Hepatocyte (in vitro differentiated cells): ENCODE measurements at regions not wholly inside any gene's neighbourhood (a gene's known extent, or its start where the extent isn't known, plus 50 kb on each side); places are given as distances from the start of the nearest gene placed in this dataset.

Source experiments
- DNase-seq: peaks from one replicate; pipeline ENCODE4 v3.0.0-alpha.2; 2016; ENCODE audit warnings: low spot score
- H2AFZ ChIP-seq: fragments of 200-600 bp; sonication (generic); 2 replicates; pipeline ENCODE4 v1.6.0; 2016; ENCODE audit warnings: antibody characterized with exemption, mild to moderate bottlenecking
- H3K27ac ChIP-seq: fragments of 200-600 bp; sonication (generic); 2 replicates; pipeline ENCODE4 v1.5.1; 2016; ENCODE audit warnings: mild to moderate bottlenecking
- H3K27me3 ChIP-seq: fragments of 200-600 bp; sonication (generic); 2 replicates; pipeline ENCODE4 v1.6.1; 2016
- H3K36me3 ChIP-seq: fragments of 200-600 bp; sonication (generic); replicated peaks from 2 replicates; pipeline ENCODE4 v1.5.1; 2016; ENCODE audit warnings: low read depth; ENCODE audit not compliant: insufficient read depth
- H3K4me1 ChIP-seq: fragments of 200-600 bp; sonication (generic); 2 replicates; pipeline ENCODE4 v1.5.1; 2016; ENCODE audit warnings: mild to moderate bottlenecking, moderate library complexity; ENCODE audit not compliant: insufficient read depth
- H3K4me2 ChIP-seq: fragments of 200-600 bp; sonication (generic); 2 replicates; pipeline ENCODE4 v1.6.0; 2016
- H3K4me3 ChIP-seq: fragments of 200-600 bp; sonication (generic); 2 replicates; pipeline ENCODE4 v1.5.1; 2016; ENCODE audit warnings: mild to moderate bottlenecking
- H3K79me2 ChIP-seq: fragments of 200-600 bp; sonication (generic); 2 replicates; pipeline ENCODE4 v1.6.0; 2017; ENCODE audit warnings: mild to moderate bottlenecking
- H3K9me2 ChIP-seq: fragments of 200-600 bp; sonication (generic); replicated peaks from 2 replicates; pipeline ENCODE4 v1.6.0; 2017; ENCODE audit warnings: mild to moderate bottlenecking; ENCODE audit not compliant: insufficient read depth
- H3K9me3 ChIP-seq: fragments of 200-600 bp; sonication (generic); 2 replicates; pipeline ENCODE4 v1.5.1; 2016; ENCODE audit warnings: low read depth, mild to moderate bottlenecking
- H4K20me1 ChIP-seq: fragments of 200-600 bp; sonication (generic); 2 replicates; pipeline ENCODE4 v1.6.0; 2016; ENCODE audit warnings: mild to moderate bottlenecking; ENCODE audit not compliant: insufficient read depth, poor library complexity, severe bottlenecking
- EZH2 ChIP-seq: fragments of 200-600 bp; sonication (generic); IDR thresholded peaks from 2 replicates; pipeline ENCODE4 v1.6.1; 2016; ENCODE audit warnings: antibody characterized with exemption, mild to moderate bottlenecking, borderline replicate concordance
- EZH2phosphoT487 ChIP-seq: fragments of 200-600 bp; sonication (generic); IDR thresholded peaks from one replicate; pipeline ENCODE4 v1.6.1; 2018; ENCODE audit warnings: antibody characterized with exemption, mild to moderate bottlenecking, low read depth, moderate library complexity; ENCODE audit not compliant: unreplicated experiment, severe bottlenecking
- WGBS: methylation state at CpG from one replicate; pipeline ENCODE4 v1.1.6; 2016; ENCODE audit warnings: low lambda C conversion rate; ENCODE audit errors: missing lambda C conversion rate; 5-methylcytosine and 5-hydroxymethylcytosine counted together
- TF ChIP-seq, protein P1 (sequence below): fragments of 200-600 bp; sonication (generic); IDR thresholded peaks from 2 replicates; pipeline ENCODE4 v1.5.1; 2016; ENCODE audit warnings: antibody characterized with exemption, mild to moderate bottlenecking; ENCODE audit not compliant: poor library complexity

DNA sequence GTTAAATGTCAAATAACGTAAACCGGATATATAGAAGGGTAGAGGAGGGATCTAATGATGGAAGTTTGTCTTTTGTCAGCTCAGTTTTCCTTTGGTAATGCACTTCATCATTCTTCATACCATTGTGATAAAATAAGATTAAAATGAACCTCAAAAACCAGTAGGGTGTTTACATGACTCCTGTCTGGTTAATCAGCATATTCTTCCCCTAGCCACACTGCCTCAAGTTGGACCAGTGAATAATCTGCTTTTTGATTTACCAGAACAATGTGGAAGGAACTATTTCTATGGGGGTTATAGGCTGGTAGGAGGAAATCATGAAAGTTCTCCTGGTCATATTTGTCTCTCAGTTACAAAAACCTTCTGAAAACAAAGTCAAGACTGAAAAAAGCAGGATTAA is 634.7 kb downstream of the NCAM2 start:
- H3K9me3 ChIP-seq = no peaks in the 10 kb centered on the region
- no peaks in the 10 kb centered on the region for H3K4me1 ChIP-seq
- no peaks in the 10 kb centered on the region for H3K27me3 ChIP-seq
- no peak overlapping the region for H2AFZ ChIP-seq
- no peaks in the 10 kb centered on the region for H3K79me2 ChIP-seq
- H3K4me2 ChIP-seq = no peak overlapping the region
- TF ChIP-seq EZH2 = no peak
- no peak for TF ChIP-seq EZH2phosphoT487
- TF ChIP-seq, protein P1, sequence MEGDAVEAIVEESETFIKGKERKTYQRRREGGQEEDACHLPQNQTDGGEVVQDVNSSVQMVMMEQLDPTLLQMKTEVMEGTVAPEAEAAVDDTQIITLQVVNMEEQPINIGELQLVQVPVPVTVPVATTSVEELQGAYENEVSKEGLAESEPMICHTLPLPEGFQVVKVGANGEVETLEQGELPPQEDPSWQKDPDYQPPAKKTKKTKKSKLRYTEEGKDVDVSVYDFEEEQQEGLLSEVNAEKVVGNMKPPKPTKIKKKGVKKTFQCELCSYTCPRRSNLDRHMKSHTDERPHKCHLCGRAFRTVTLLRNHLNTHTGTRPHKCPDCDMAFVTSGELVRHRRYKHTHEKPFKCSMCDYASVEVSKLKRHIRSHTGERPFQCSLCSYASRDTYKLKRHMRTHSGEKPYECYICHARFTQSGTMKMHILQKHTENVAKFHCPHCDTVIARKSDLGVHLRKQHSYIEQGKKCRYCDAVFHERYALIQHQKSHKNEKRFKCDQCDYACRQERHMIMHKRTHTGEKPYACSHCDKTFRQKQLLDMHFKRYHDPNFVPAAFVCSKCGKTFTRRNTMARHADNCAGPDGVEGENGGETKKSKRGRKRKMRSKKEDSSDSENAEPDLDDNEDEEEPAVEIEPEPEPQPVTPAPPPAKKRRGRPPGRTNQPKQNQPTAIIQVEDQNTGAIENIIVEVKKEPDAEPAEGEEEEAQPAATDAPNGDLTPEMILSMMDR = no peak
- no peaks in the 10 kb centered on the region for H3K9me2 ChIP-seq
- no peak overlapping the region for H3K4me3 ChIP-seq
- 82% methylated on average over 2 of the region's 2 CpGs for WGBS
- H4K20me1 ChIP-seq = no peaks in the 10 kb centered on the region
- H3K36me3 ChIP-seq = no peaks in the 10 kb centered on the region
- H3K27ac ChIP-seq = no peak overlapping the region
- no peak for DNase-seq

- no peaks in the 10 kb centered on the region for H3K36me3 ChIP-seq
- no peak overlapping the region for H3K4me3 ChIP-seq
- H3K9me3 ChIP-seq = no peaks in the 10 kb centered on the region
- 62% methylated on average over 1 of the region's 1 CpG for WGBS
- H3K27ac ChIP-seq = no peak overlapping the region
- no peak overlapping the region for H2AFZ ChIP-seq
- H3K27me3 ChIP-seq = no peaks in the 10 kb centered on the region
- H3K79me2 ChIP-seq = no peaks in the 10 kb centered on the region
- no peak for DNase-seq
- no peaks in the 10 kb centered on the region for H3K4me1 ChIP-seq
- no peaks in the 10 kb centered on the region for H4K20me1 ChIP-seq
- no peak overlapping the region for H3K4me2 ChIP-seq
- TF ChIP-seq EZH2phosphoT487 = no peak
- TF ChIP-seq EZH2 = no peak
- TF ChIP-seq, protein P1 = no peak
- no peaks in the 10 kb centered on the region for H3K9me2 ChIP-seq
These were observed 663.5 kb downstream of the NCAM2 start for GRCh38 chr21:21661741-21662140.

DNA sequence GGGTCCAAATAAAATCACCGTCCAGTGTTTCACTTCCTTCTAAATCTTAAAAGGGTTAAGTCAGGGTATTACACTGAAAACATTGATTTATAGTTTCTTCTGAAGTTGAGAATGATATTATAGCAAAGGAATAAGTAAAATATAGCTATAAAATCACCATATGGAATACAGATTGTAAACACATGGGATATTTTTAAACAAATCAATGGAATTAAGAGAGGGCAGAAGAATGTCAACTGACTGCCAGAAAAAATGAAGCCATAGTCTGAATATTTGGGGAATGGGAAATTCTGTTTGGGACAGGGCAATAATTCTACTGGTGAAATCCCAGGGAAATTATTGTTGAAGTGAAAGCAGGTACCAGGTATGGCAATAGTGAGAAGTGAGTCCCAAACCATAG is 664.6 kb downstream of the NCAM2 start:
- Histone ChIP-seq H3K4me3 (no peak overlapping the region), H3K9me2 (no peaks in the 10 kb centered on the region), H2AFZ (no peak overlapping the region), H3K9me3 (no peaks in the 10 kb centered on the region), H3K27ac (no peak overlapping the region), H3K4me2 (no peak overlapping the region), H3K27me3 (no peaks in the 10 kb centered on the region), H3K36me3 (no peaks in the 10 kb centered on the region), H3K79me2 (no peaks in the 10 kb centered on the region), H4K20me1 (no peaks in the 10 kb centered on the region), H3K4me1 (no peaks in the 10 kb centered on the region)
- no peak for DNase-seq
- TF ChIP-seq EZH2phosphoT487 (no peak), EZH2 (no peak)
- TF ChIP-seq, protein P1 = no peak
- 62% methylated on average over 1 of the region's 1 CpG for WGBS

DNA sequence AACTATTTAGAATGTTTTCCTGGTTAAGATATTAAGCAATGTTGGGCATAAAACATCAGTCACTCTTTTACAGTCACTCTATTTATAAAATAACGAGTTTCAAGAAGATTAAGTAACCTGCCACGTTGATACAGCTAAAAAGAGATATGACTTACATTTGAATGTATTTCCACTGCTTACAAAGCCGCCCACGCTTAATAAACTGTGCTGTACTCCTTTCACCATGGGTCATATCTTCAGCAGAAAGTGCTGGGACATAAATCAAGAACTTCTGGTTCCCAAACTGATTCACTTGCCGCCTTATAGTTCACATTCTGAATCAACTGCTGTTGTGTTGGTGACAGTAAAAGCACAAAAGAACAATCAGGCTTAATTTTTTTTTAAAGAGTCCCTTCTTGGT is 666.7 kb downstream of the NCAM2 start:
- Histone ChIP-seq H2AFZ (no peak overlapping the region), H3K4me2 (no peak overlapping the region), H3K4me3 (no peak overlapping the region), H3K36me3 (no peaks in the 10 kb centered on the region), H4K20me1 (no peaks in the 10 kb centered on the region), H3K9me3 (no peaks in the 10 kb centered on the region), H3K9me2 (no peaks in the 10 kb centered on the region), H3K27me3 (no peaks in the 10 kb centered on the region), H3K4me1 (no peaks in the 10 kb centered on the region), H3K79me2 (no peaks in the 10 kb centered on the region), H3K27ac (no peak overlapping the region)
- WGBS = 82% methylated on average over 5 of the region's 5 CpGs
- DNase-seq = no peak
- no peak for TF ChIP-seq EZH2
- TF ChIP-seq EZH2phosphoT487 = no peak
